ENCODE measurements at regions not wholly inside any gene's neighbourhood (a gene's known extent, or its start where the extent isn't known, plus 50 kb on each side); places are given as distances from the start of the nearest gene placed in this dataset.

GRCh38 chr13:71067165-71067815 lies 799.7 kb downstream of the DACH1 start:
- DNase-seq (ENCODE audit: low spot score, unreplicated experiment): no peak
- Mint-ChIP-seq H3K27me3 (no peaks in the 10 kb centered on the region), H3K4me3 (ENCODE audit: low read depth) (no peak overlapping the region), H3K27ac (no peak overlapping the region), H3K36me3 (ENCODE audit: insufficient read depth) (no peaks in the 10 kb centered on the region), H3K4me1 (ENCODE audit: low read depth) (peaks cover 3% of the 10 kb centered on the region), H3K9me3 (ENCODE audit: low read depth) (peaks cover 13% of the 10 kb centered on the region)
- TF ChIP-seq CTCF (IDR thresholded peaks at IDR 0.05; ENCODE audit: unreplicated experiment): peak; percentile 50

- Mint-ChIP-seq H3K27ac (no peak overlapping the region), H3K9me3 (ENCODE audit: low read depth) (peaks cover 27% of the 10 kb centered on the region), H3K27me3 (no peaks in the 10 kb centered on the region), H3K36me3 (ENCODE audit: insufficient read depth) (peaks cover 5% of the 10 kb centered on the region), H3K4me1 (ENCODE audit: low read depth) (no peaks in the 10 kb centered on the region), H3K4me3 (ENCODE audit: low read depth) (no peak overlapping the region)
- no peak for TF ChIP-seq CTCF (IDR thresholded peaks at IDR 0.05; ENCODE audit: unreplicated experiment)
- no peak for DNase-seq (ENCODE audit: low spot score, unreplicated experiment)
Measured at GRCh38 chr13:71056581-71056980, 810.4 kb downstream of the DACH1 start.

GRCh38 chr13:71055644-71056043 lies 811.4 kb downstream of the DACH1 start:
- H3K4me3 Mint-ChIP-seq (ENCODE audit: low read depth): no peak overlapping the region
- H3K4me1 Mint-ChIP-seq (ENCODE audit: low read depth): no peaks in the 10 kb centered on the region
- no peaks in the 10 kb centered on the region for H3K27me3 Mint-ChIP-seq

GRCh38 chr13:71055047-71055446 lies 812.0 kb downstream of the DACH1 start:
- Mint-ChIP-seq H3K27ac (no peak overlapping the region), H3K4me1 (ENCODE audit: low read depth) (no peaks in the 10 kb centered on the region), H3K4me3 (ENCODE audit: low read depth) (no peak overlapping the region), H3K9me3 (ENCODE audit: low read depth) (peaks cover 23% of the 10 kb centered on the region), H3K27me3 (no peaks in the 10 kb centered on the region), H3K36me3 (ENCODE audit: insufficient read depth) (peaks cover 5% of the 10 kb centered on the region)
- TF ChIP-seq CTCF (IDR thresholded peaks at IDR 0.05; ENCODE audit: unreplicated experiment): no peak
- no peak for DNase-seq (ENCODE audit: low spot score, unreplicated experiment)

More at GRCh38 chr13:71055644-71056043, 811.4 kb downstream of the DACH1 start:
- no peak for TF ChIP-seq CTCF (IDR thresholded peaks at IDR 0.05; ENCODE audit: unreplicated experiment)
- Mint-ChIP-seq H3K36me3 (ENCODE audit: insufficient read depth) (peaks cover 5% of the 10 kb centered on the region), H3K27ac (no peak overlapping the region), H3K9me3 (ENCODE audit: low read depth) (peaks cover 23% of the 10 kb centered on the region)
- DNase-seq (ENCODE audit: low spot score, unreplicated experiment): no peak

GRCh38 chr13:71054358-71054757 lies 812.6 kb downstream of the DACH1 start:
- no peak overlapping the region for H3K27ac Mint-ChIP-seq
- H3K27me3 Mint-ChIP-seq: no peaks in the 10 kb centered on the region
- no peak overlapping the region for H3K4me3 Mint-ChIP-seq (ENCODE audit: low read depth)
- H3K9me3 Mint-ChIP-seq (ENCODE audit: low read depth): peaks cover 23% of the 10 kb centered on the region
- peaks cover 5% of the 10 kb centered on the region for H3K36me3 Mint-ChIP-seq (ENCODE audit: insufficient read depth)
- no peak for TF ChIP-seq CTCF (IDR thresholded peaks at IDR 0.05; ENCODE audit: unreplicated experiment)
- DNase-seq (ENCODE audit: low spot score, unreplicated experiment): no peak
- peaks cover 1% of the 10 kb centered on the region for H3K4me1 Mint-ChIP-seq (ENCODE audit: low read depth)

Measured in progenitor cell of endocrine pancreas (in vitro differentiated cells).